ENCODE measurements at regions not wholly inside any gene's neighbourhood (a gene's known extent, or its start where the extent isn't known, plus 50 kb on each side); places are given as distances from the start of the nearest gene placed in this dataset.

DNA sequence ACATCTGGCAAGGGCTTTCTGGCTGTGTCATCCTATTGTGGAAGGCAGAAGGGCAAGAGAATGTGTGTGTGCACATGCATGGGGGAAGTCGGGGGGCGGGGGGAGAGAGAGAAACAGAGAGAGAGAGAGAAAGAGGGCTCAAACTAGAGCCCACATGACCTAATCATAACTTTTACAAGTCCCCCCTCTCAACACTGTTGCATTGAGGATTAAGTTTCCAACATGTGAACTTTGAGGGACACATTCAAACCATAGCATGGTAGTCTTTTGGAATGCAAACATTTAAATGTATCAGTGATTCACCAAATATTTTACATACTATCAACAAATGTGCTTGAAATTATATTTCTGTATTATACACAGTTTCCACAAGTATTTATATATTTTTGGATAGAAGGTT is 655.4 kb upstream of the B3GALT2 start:
- no peak for TF ChIP-seq CTCF (IDR thresholded peaks at IDR 0.05; ENCODE audit: extremely low read depth in 1 of 2, insufficient read depth in 1 of 2, low read depth in 1 of 2, low read length in 2 of 2)
- TF ChIP-seq MYC (IDR thresholded peaks at IDR 0.05; ENCODE audit: low read depth, low read length), result no peak
